C4-2B (cell line): ENCODE measurements at regions not wholly inside any gene's neighbourhood (a gene's known extent, or its start where the extent isn't known, plus 50 kb on each side); places are given as distances from the start of the nearest gene placed in this dataset.

Source experiments
- CTCF ChIP-seq: fragments of 450-650 bp; conservative IDR thresholded peaks from 2 replicates; pipeline ENCODE4 v1.5.1; 2017; ENCODE audit warnings: mild to moderate bottlenecking
- ZFX ChIP-seq: fragments of 450-650 bp; IDR thresholded peaks from 2 replicates; pipeline ENCODE4 v1.6.1; 2017

GRCh38 chr7:118304100-118304499 is 79.6 kb downstream of the ANKRD7 start:
- TF ChIP-seq CTCF = no peak
- no peak for TF ChIP-seq ZFX
